ENCODE measurements at regions not wholly inside any gene's neighbourhood (a gene's known extent, or its start where the extent isn't known, plus 50 kb on each side); places are given as distances from the start of the nearest gene placed in this dataset.

DNA sequence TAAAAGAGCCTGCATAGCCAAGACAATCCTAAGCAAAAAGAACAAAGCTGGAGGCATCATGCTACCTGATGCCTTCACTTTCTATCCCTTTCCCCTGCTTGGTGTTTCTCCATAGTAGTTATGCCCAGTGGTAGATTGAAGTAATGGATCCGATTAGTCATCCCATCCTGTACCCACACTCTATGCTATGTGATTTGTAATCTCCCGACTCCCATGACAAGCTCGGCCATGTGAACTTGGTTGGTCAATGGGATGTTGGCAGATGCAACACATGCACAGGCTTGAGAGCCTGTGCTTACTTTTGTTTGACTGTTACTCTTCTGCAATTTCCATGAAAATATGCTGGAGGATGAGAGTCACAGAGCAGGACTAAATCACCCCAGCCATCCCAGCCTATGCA, 334.9 kb upstream of the DPH6 start:
- TF ChIP-seq, protein P1, sequence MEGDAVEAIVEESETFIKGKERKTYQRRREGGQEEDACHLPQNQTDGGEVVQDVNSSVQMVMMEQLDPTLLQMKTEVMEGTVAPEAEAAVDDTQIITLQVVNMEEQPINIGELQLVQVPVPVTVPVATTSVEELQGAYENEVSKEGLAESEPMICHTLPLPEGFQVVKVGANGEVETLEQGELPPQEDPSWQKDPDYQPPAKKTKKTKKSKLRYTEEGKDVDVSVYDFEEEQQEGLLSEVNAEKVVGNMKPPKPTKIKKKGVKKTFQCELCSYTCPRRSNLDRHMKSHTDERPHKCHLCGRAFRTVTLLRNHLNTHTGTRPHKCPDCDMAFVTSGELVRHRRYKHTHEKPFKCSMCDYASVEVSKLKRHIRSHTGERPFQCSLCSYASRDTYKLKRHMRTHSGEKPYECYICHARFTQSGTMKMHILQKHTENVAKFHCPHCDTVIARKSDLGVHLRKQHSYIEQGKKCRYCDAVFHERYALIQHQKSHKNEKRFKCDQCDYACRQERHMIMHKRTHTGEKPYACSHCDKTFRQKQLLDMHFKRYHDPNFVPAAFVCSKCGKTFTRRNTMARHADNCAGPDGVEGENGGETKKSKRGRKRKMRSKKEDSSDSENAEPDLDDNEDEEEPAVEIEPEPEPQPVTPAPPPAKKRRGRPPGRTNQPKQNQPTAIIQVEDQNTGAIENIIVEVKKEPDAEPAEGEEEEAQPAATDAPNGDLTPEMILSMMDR (IDR thresholded peaks at IDR 0.05), result no peak
- H3K27ac ChIP-seq, result no peak overlapping the region
- intact Hi-C loops (cut with DNase I), result no loop called here

DNA sequence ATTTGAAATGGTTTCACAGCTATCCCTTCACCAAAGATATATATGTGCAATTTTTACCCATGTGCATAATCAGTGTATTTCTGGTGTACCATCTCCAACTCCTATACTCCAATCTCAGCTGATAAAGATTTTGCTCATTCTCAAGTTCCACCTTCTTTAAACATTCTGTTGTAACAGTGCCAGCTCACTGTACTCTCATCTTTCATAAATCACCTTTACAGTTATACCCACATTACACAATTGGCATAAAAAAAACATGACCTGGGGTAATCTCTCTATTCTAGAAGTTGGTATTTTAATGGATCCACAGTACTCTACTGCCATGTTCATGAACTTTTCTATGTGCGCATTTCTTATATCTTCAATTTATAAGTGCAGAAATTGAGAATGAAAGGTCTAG, 339.9 kb upstream of the DPH6 start:
- no peaks in the 10 kb centered on the region for H3K36me3 ChIP-seq
- H3K27me3 ChIP-seq (ENCODE audit: low read depth), result no peaks in the 10 kb centered on the region
- ATAC-seq (no peak), DNase-seq (no peak)
- no peak overlapping the region for H3K4me3 ChIP-seq
- intact Hi-C loops (cut with DNase I), result no loop called here
- no peaks in the 10 kb centered on the region for H3K9me3 ChIP-seq
- H3K27ac ChIP-seq, result no peak overlapping the region
- TF ChIP-seq, protein P1 (IDR thresholded peaks at IDR 0.05), result no peak
- no peaks in the 10 kb centered on the region for H3K4me1 ChIP-seq

More for the DNA sequence above, 334.9 kb upstream of the DPH6 start:
- Histone ChIP-seq H3K27me3 (ENCODE audit: low read depth) (no peaks in the 10 kb centered on the region), H3K9me3 (no peaks in the 10 kb centered on the region), H3K36me3 (no peaks in the 10 kb centered on the region), H3K4me1 (no peaks in the 10 kb centered on the region), H3K4me3 (no peak overlapping the region)
- DNase-seq, result no peak
- ATAC-seq, result no peak

DNA sequence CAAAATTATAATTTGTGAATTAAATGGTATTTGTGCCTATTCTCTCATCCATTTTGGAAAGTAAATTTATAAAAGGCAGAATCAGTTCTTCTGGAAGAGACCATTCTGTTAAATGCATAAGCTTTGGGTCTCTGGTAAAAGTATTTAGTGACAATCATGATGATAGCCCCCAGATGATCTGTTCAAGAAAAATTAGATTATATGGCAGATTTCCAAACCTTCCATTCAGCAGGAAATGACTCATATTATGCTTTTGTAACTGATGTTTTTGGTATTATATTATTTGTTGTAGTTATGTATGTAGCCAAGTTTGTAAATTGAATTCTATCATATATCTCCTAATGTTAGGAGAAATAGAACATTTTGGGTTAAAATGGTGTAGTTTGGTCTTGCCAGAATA, 340.8 kb upstream of the DPH6 start:
- intact Hi-C loops (cut with DNase I), result no loop called here
- H3K27ac ChIP-seq, result no peak overlapping the region
- TF ChIP-seq, protein P1 (IDR thresholded peaks at IDR 0.05), result no peak
- H3K4me1 ChIP-seq, result no peaks in the 10 kb centered on the region
- no peak overlapping the region for H3K4me3 ChIP-seq
- DNase-seq, result no peak
- H3K36me3 ChIP-seq, result no peaks in the 10 kb centered on the region
- no peaks in the 10 kb centered on the region for H3K27me3 ChIP-seq (ENCODE audit: low read depth)
- H3K9me3 ChIP-seq, result no peaks in the 10 kb centered on the region
- ATAC-seq, result no peak

DNA sequence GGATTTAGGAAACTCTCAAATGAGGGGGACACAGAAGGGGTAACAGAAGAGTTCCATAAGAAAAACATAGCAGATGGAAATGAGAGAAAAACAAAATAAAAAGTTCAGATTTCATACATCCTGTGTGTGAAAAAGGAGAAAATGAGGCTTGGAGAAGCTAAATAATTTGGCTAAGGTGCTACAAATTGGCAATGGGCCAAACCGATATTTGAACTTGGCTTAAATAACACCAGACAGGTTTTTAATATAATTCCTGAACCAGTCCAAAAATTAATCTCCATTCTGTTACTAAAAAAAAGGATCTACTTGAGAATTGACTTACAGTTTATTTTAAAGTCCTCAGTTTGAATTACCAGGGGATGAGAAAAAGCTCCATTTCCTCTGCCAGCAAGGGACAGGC, 342.9 kb upstream of the DPH6 start:
- TF ChIP-seq, protein P1 (IDR thresholded peaks at IDR 0.05), result no peak
- Histone ChIP-seq H3K4me3 (no peak overlapping the region), H3K36me3 (no peaks in the 10 kb centered on the region), H3K4me1 (no peaks in the 10 kb centered on the region), H3K9me3 (no peaks in the 10 kb centered on the region), H3K27me3 (ENCODE audit: low read depth) (no peaks in the 10 kb centered on the region), H3K27ac (no peak overlapping the region)
- ATAC-seq (no peak), DNase-seq (no peak)
- intact Hi-C loops (cut with DNase I), result no loop called here

DNA sequence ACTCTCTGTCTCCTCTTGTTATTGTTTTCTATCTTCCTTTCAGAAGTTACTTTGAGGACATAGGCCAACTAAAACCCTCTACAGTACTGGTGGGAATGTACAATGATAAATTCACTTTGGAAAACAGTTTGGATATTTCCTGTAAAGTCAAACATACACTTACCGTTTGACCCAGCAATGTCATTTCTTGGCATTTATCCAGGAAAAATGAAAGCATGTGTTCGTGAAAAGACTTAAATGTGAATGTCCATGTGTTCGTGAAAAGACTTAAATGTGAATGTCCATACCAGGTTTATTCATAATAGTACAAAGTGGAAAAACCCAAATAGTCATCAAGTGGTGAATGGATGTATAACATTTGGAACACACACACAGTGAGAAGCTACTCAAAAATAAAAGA, 361.5 kb upstream of the DPH6 start:
- no peak for DNase-seq
- no peaks in the 10 kb centered on the region for H3K9me3 ChIP-seq
- H3K27me3 ChIP-seq (ENCODE audit: low read depth), result no peaks in the 10 kb centered on the region
- no peak for ATAC-seq
- no peaks in the 10 kb centered on the region for H3K36me3 ChIP-seq
- H3K4me3 ChIP-seq, result no peak overlapping the region
- intact Hi-C loops (cut with DNase I), result no loop called here
- no peaks in the 10 kb centered on the region for H3K4me1 ChIP-seq
- no peak overlapping the region for H3K27ac ChIP-seq
- TF ChIP-seq, protein P1 (IDR thresholded peaks at IDR 0.05), result no peak

DNA sequence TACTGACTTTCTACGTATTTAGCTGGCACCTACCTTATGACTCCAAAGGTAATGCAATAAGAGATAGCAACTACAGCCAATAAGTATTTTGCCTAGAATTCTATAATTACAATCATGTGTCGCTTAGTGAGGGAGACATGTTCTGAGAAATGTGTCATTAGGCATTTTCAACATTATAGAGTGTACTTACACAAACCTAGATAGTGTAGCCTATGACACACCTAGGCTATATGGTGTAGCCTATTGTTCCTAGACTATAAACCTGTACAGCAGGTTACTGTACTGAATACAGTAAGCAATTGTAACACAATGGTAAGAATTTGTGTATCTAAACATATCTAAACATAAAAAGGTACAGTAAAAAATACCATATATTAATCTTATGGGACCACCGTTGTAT, 363.4 kb upstream of the DPH6 start:
- ATAC-seq, result no peak
- Histone ChIP-seq H3K4me1 (no peaks in the 10 kb centered on the region), H3K9me3 (no peaks in the 10 kb centered on the region), H3K27ac (no peak overlapping the region), H3K4me3 (no peak overlapping the region), H3K36me3 (no peaks in the 10 kb centered on the region), H3K27me3 (ENCODE audit: low read depth) (no peaks in the 10 kb centered on the region)
- TF ChIP-seq, protein P1 (IDR thresholded peaks at IDR 0.05), result no peak
- DNase-seq, result no peak
- intact Hi-C loops (cut with DNase I), result no loop called here
